GM23248 (cell line): ENCODE measurements at regions not wholly inside any gene's neighbourhood (a gene's known extent, or its start where the extent isn't known, plus 50 kb on each side); places are given as distances from the start of the nearest gene placed in this dataset.

Experiments
- EZH2 ChIP-seq: fragments of 200-600 bp; sonication (generic); IDR thresholded peaks from 2 replicates; pipeline ENCODE4 v1.6.1; 2018; ENCODE audit warnings: antibody characterized with exemption, mild to moderate bottlenecking; ENCODE audit not compliant: insufficient read depth, poor library complexity, severe bottlenecking
- EZH2phosphoT487 ChIP-seq: fragments of 200-600 bp; sonication (generic); IDR thresholded peaks from 2 replicates; pipeline ENCODE4 v1.6.1; 2018; ENCODE audit warnings: antibody characterized with exemption, moderate library complexity, mild to moderate bottlenecking, low read depth; ENCODE audit not compliant: insufficient read depth

GRCh38 chr2:223494942-223495341, 107.2 kb downstream of the SCG2 start:
- TF ChIP-seq EZH2phosphoT487 (no peak), EZH2 (no peak)
